ENCODE measurements at regions not wholly inside any gene's neighbourhood (a gene's known extent, or its start where the extent isn't known, plus 50 kb on each side); places are given as distances from the start of the nearest gene placed in this dataset.

DNA sequence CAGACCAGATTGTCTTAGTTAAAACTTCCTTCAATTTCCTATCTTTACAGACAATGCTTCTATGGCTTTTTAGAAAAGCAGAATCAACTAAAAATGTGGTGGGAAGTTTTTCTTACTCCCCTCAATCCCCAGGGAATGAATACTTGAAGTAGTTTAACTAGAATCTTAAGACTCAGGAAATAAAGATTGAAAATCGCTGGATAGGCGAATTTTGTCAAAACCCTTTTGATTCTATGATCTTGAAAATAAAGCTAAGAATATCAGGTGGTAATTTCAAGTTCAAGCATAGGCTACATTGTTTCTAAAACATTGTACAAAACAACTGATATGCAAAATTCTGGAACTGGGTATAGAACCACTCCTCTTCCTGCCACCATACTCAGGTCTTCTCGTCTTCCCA, 276.5 kb upstream of the GK2 start:
- no peaks in the 10 kb centered on the region for H3K9me3 ChIP-seq (ENCODE audit: low read depth)
- no peak overlapping the region for H3K4me2 ChIP-seq
- H3K79me2 ChIP-seq, result no peaks in the 10 kb centered on the region
- H3K9me2 ChIP-seq (replicated peaks; ENCODE audit: insufficient read depth), result no peaks in the 10 kb centered on the region
- no peaks in the 10 kb centered on the region for H4K20me1 ChIP-seq (ENCODE audit: insufficient read depth, poor library complexity, severe bottlenecking)
- no peak overlapping the region for H3K4me3 ChIP-seq
- H3K27ac ChIP-seq, result no peak overlapping the region
- DNase-seq (ENCODE audit: low spot score), result no peak
- no peaks in the 10 kb centered on the region for H3K4me1 ChIP-seq (ENCODE audit: insufficient read depth)
- 93% methylated on average over 3 of the region's 3 CpGs for WGBS (ENCODE audit: low lambda C conversion rate, missing lambda C conversion rate)
- no peaks in the 10 kb centered on the region for H3K27me3 ChIP-seq
- TF ChIP-seq, protein P1, sequence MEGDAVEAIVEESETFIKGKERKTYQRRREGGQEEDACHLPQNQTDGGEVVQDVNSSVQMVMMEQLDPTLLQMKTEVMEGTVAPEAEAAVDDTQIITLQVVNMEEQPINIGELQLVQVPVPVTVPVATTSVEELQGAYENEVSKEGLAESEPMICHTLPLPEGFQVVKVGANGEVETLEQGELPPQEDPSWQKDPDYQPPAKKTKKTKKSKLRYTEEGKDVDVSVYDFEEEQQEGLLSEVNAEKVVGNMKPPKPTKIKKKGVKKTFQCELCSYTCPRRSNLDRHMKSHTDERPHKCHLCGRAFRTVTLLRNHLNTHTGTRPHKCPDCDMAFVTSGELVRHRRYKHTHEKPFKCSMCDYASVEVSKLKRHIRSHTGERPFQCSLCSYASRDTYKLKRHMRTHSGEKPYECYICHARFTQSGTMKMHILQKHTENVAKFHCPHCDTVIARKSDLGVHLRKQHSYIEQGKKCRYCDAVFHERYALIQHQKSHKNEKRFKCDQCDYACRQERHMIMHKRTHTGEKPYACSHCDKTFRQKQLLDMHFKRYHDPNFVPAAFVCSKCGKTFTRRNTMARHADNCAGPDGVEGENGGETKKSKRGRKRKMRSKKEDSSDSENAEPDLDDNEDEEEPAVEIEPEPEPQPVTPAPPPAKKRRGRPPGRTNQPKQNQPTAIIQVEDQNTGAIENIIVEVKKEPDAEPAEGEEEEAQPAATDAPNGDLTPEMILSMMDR (IDR thresholded peaks at IDR 0.05; ENCODE audit: poor library complexity), result no peak
- TF ChIP-seq EZH2phosphoT487 (IDR thresholded peaks at IDR 0.05; ENCODE audit: low read depth, severe bottlenecking, unreplicated experiment), result no peak
- no peak for TF ChIP-seq EZH2 (IDR thresholded peaks at IDR 0.05; ENCODE audit: borderline replicate concordance)
- H3K36me3 ChIP-seq (replicated peaks; ENCODE audit: insufficient read depth, low read depth), result no peaks in the 10 kb centered on the region
- H2AFZ ChIP-seq, result no peak overlapping the region

DNA sequence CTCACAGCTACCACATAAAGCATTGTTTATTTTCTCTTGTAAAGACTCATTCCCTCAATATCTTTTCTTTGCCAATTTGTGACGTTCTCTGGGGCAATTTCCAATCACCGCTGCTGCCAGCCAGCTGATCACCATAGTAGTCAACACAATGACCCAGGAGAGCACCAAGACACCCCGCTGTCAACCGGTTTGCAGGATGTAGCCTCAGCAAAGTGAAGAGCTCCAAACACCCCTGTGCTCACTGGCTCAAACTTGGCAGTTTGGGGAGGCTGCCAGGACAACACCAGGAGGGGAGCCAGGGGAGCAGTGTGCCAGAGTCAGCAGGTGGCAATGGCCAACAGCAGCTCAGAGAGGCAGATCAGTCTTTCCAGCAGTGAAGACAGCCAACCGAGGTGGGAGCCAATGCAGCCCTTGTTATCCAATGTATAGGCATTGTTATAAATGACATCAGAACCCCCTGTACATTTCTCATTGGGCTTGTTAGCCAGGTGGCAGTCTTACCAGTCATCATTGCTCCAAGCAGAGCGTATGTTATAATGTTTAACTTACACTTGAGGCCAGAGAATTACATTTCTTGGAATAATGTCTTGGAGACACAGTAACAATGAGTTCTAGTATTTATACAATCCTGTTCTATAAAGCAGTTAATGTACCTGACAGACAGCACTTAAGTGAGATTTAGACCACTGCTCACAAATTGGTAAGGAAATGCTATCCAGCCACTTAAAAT, 274.9 kb upstream of the GK2 start:
- WGBS (ENCODE audit: low lambda C conversion rate, missing lambda C conversion rate), result 76% methylated on average over 6 of the region's 6 CpGs
- H2AFZ ChIP-seq, result no peak overlapping the region

DNA sequence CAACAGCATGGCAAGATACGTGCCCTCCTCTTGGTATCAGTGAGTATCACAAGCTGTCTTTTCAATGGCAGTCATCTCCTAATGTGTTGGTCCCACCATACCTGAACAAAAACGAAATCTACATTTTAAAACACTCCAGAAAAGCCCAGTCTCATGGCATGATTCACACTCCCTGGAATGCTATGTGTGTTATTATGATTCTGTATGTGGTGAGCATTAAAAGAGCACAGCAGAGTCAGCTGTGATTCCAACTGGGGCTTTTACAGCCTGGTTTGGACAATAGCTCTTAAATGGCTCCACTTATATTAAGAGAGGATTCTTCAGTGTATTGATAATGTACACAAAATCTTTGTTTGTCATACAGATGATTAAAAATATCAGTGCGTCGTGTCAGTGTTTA, 274.1 kb upstream of the GK2 start:
- no peak overlapping the region for H3K4me2 ChIP-seq
- no peak for DNase-seq (ENCODE audit: low spot score)
- TF ChIP-seq, protein P1 (IDR thresholded peaks at IDR 0.05; ENCODE audit: poor library complexity), result no peak
- TF ChIP-seq EZH2 (IDR thresholded peaks at IDR 0.05; ENCODE audit: borderline replicate concordance) (no peak), EZH2phosphoT487 (IDR thresholded peaks at IDR 0.05; ENCODE audit: low read depth, severe bottlenecking, unreplicated experiment) (no peak)
- no peak overlapping the region for H3K27ac ChIP-seq
- H3K9me3 ChIP-seq (ENCODE audit: low read depth), result no peaks in the 10 kb centered on the region
- no peaks in the 10 kb centered on the region for H3K79me2 ChIP-seq
- H3K27me3 ChIP-seq, result no peaks in the 10 kb centered on the region
- no peaks in the 10 kb centered on the region for H4K20me1 ChIP-seq (ENCODE audit: insufficient read depth, poor library complexity, severe bottlenecking)
- no peaks in the 10 kb centered on the region for H3K4me1 ChIP-seq (ENCODE audit: insufficient read depth)
- 88% methylated on average over 4 of the region's 4 CpGs for WGBS (ENCODE audit: low lambda C conversion rate, missing lambda C conversion rate)
- H3K36me3 ChIP-seq (replicated peaks; ENCODE audit: insufficient read depth, low read depth), result no peaks in the 10 kb centered on the region
- no peak overlapping the region for H2AFZ ChIP-seq
- H3K9me2 ChIP-seq (replicated peaks; ENCODE audit: insufficient read depth), result no peaks in the 10 kb centered on the region
- H3K4me3 ChIP-seq, result no peak overlapping the region

More for the DNA sequence above, 274.9 kb upstream of the GK2 start:
- Histone ChIP-seq H3K9me2 (replicated peaks; ENCODE audit: insufficient read depth) (no peaks in the 10 kb centered on the region), H3K27me3 (no peaks in the 10 kb centered on the region), H3K9me3 (ENCODE audit: low read depth) (no peaks in the 10 kb centered on the region), H3K4me3 (no peak overlapping the region), H3K27ac (no peak overlapping the region), H3K4me2 (no peak overlapping the region), H4K20me1 (ENCODE audit: insufficient read depth, poor library complexity, severe bottlenecking) (no peaks in the 10 kb centered on the region), H3K79me2 (no peaks in the 10 kb centered on the region), H3K36me3 (replicated peaks; ENCODE audit: insufficient read depth, low read depth) (no peaks in the 10 kb centered on the region), H3K4me1 (ENCODE audit: insufficient read depth) (no peaks in the 10 kb centered on the region)
- TF ChIP-seq EZH2 (IDR thresholded peaks at IDR 0.05; ENCODE audit: borderline replicate concordance) (no peak), EZH2phosphoT487 (IDR thresholded peaks at IDR 0.05; ENCODE audit: low read depth, severe bottlenecking, unreplicated experiment) (no peak)
- TF ChIP-seq, protein P1 (IDR thresholded peaks at IDR 0.05; ENCODE audit: poor library complexity), result no peak
- DNase-seq (ENCODE audit: low spot score), result no peak

All from hepatocyte (in vitro differentiated cells).